ENCODE measurements at regions not wholly inside any gene's neighbourhood (a gene's known extent, or its start where the extent isn't known, plus 50 kb on each side); places are given as distances from the start of the nearest gene placed in this dataset.

GRCh38 chr1:30185313-30185712 lies 538.1 kb downstream of the MATN1 start:
- no peaks in the 10 kb centered on the region for H3K4me1 Mint-ChIP-seq (ENCODE audit: low read depth)
- TF ChIP-seq CTCF (IDR thresholded peaks at IDR 0.05): no peak
- no peaks in the 10 kb centered on the region for H3K9me3 Mint-ChIP-seq (ENCODE audit: low read depth)
- peaks cover 15% of the 10 kb centered on the region for H3K27me3 Mint-ChIP-seq (ENCODE audit: low read depth)
- no peaks in the 10 kb centered on the region for H3K36me3 Mint-ChIP-seq (ENCODE audit: low read depth)
- H3K27ac Mint-ChIP-seq (ENCODE audit: unreplicated experiment): no peak overlapping the region
- no peak overlapping the region for H3K4me3 Mint-ChIP-seq (ENCODE audit: unreplicated experiment)
- DNase-seq (ENCODE audit: low spot score): no peak

GRCh38 chr1:30184393-30185141 lies 538.8 kb downstream of the MATN1 start:
- no peak for DNase-seq (ENCODE audit: low spot score)
- TF ChIP-seq CTCF (IDR thresholded peaks at IDR 0.05): no peak
- Mint-ChIP-seq H3K27ac (ENCODE audit: unreplicated experiment) (no peak overlapping the region), H3K4me1 (ENCODE audit: low read depth) (no peaks in the 10 kb centered on the region), H3K36me3 (ENCODE audit: low read depth) (no peaks in the 10 kb centered on the region), H3K27me3 (ENCODE audit: low read depth) (peaks cover 17% of the 10 kb centered on the region), H3K9me3 (ENCODE audit: low read depth) (no peaks in the 10 kb centered on the region), H3K4me3 (ENCODE audit: unreplicated experiment) (no peak overlapping the region)

- Mint-ChIP-seq H3K36me3 (ENCODE audit: low read depth) (no peaks in the 10 kb centered on the region), H3K4me3 (ENCODE audit: unreplicated experiment) (no peak overlapping the region), H3K27me3 (ENCODE audit: low read depth) (peaks cover 23% of the 10 kb centered on the region), H3K4me1 (ENCODE audit: low read depth) (no peaks in the 10 kb centered on the region), H3K9me3 (ENCODE audit: low read depth) (no peaks in the 10 kb centered on the region), H3K27ac (ENCODE audit: unreplicated experiment) (no peak overlapping the region)
- peak; percentile 48 for DNase-seq (ENCODE audit: low spot score)
- no peak for TF ChIP-seq CTCF (IDR thresholded peaks at IDR 0.05)
These were observed 539.5 kb downstream of the MATN1 start for GRCh38 chr1:30183895-30184294.

GRCh38 chr1:30183006-30183405 lies 540.4 kb downstream of the MATN1 start:
- Mint-ChIP-seq H3K4me3 (ENCODE audit: unreplicated experiment) (no peak overlapping the region), H3K4me1 (ENCODE audit: low read depth) (no peaks in the 10 kb centered on the region), H3K27me3 (ENCODE audit: low read depth) (peaks cover 21% of the 10 kb centered on the region), H3K36me3 (ENCODE audit: low read depth) (no peaks in the 10 kb centered on the region), H3K9me3 (ENCODE audit: low read depth) (no peaks in the 10 kb centered on the region), H3K27ac (ENCODE audit: unreplicated experiment) (no peak overlapping the region)
- TF ChIP-seq CTCF (IDR thresholded peaks at IDR 0.05): no peak
- DNase-seq (ENCODE audit: low spot score): no peak

- H3K9me3 Mint-ChIP-seq (ENCODE audit: low read depth): no peaks in the 10 kb centered on the region
- H3K27ac Mint-ChIP-seq (ENCODE audit: unreplicated experiment): no peak overlapping the region
- no peak for DNase-seq (ENCODE audit: low spot score)
- H3K4me1 Mint-ChIP-seq (ENCODE audit: low read depth): no peaks in the 10 kb centered on the region
- no peak for TF ChIP-seq CTCF (IDR thresholded peaks at IDR 0.05)
- no peak overlapping the region for H3K4me3 Mint-ChIP-seq (ENCODE audit: unreplicated experiment)
- H3K27me3 Mint-ChIP-seq (ENCODE audit: low read depth): peaks cover 33% of the 10 kb centered on the region
- no peaks in the 10 kb centered on the region for H3K36me3 Mint-ChIP-seq (ENCODE audit: low read depth)
These were observed 543.3 kb downstream of the MATN1 start for GRCh38 chr1:30179942-30180543.
